Muscle layer of colon (tissue), 2 donors: ENCODE measurements at regions not wholly inside any gene's neighbourhood (a gene's known extent, or its start where the extent isn't known, plus 50 kb on each side); places are given as distances from the start of the nearest gene placed in this dataset.

Experiments used
- H3K27ac ChIP-seq: one replicate; pipeline ENCODE4 v1.7.0; 2013; ENCODE audit warnings: low read depth, mild to moderate bottlenecking, low read length, moderate library complexity
- H3K27me3 ChIP-seq, 2 donors: one replicate each; pipeline ENCODE4 v1.7.0; 2013; ENCODE audit warnings: low read length in 2 of 2, mild to moderate bottlenecking in 2 of 2; ENCODE audit not compliant: insufficient read depth in 2 of 2, control insufficient read depth in 1 of 2
- H3K36me3 ChIP-seq: one replicate; pipeline ENCODE4 v1.7.0; 2013; ENCODE audit warnings: mild to moderate bottlenecking, low read length; ENCODE audit not compliant: insufficient read depth
- H3K4me1 ChIP-seq: one replicate; pipeline ENCODE4 v1.7.0; 2013; ENCODE audit warnings: mild to moderate bottlenecking, low read length; ENCODE audit not compliant: insufficient read depth
- H3K4me3 ChIP-seq, 2 donors: one replicate each; pipeline ENCODE4 v1.7.0; 2013; ENCODE audit warnings: low read length in 2 of 2, low read depth in 1 of 2, mild to moderate bottlenecking in 1 of 2, moderate library complexity in 1 of 2
- H3K9ac ChIP-seq: one replicate; pipeline ENCODE4 v1.7.0; 2013; ENCODE audit warnings: low read length
- H3K9me3 ChIP-seq: one replicate; pipeline ENCODE4 v1.7.0; 2013; ENCODE audit warnings: mild to moderate bottlenecking, low read length
- donor health status: abdominal sarcoma.
- donor health status: Adenocarcinoma of cecum.

DNA sequence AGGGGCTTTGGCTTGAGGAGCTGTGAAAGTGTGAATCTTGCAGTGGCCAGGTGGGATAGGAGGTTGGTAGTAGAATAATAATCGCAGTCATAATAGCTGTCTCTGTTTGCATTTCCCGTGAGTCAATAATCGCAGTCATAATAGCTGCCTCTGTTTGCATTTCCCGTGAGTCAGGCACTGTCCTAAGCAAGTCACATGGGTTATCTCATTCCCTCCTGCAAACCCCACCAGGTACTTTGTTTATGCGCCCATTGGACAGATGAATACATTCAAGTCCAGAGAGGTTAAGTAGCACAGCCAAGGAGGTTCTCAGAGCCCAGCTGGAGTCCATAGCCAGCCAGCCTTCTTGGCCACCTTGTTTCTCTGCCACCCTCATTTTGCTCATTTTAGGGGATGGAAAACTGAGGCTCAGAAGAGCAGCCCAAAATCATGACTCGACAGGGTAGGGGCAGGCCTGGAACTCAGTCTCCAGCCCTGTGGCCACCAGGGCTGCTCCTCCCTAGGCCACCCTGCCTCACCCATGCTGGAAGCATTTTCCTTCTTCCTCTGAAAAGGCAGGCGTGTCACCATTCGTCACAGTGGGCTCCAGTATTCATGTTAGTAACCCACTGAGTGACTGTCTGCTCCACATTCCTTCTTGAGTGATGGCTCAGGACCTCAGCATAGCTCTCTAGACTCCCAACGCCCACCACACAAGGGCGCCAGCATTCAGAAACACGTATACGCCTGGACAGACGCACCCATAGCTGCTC lies 206.2 kb downstream of the URI1 start:
- H3K36me3 ChIP-seq = no peaks in the 10 kb centered on the region
- H3K27ac ChIP-seq = no peak overlapping the region

GRCh38 chr19:30148803-30149202 lies 206.8 kb downstream of the URI1 start:
- H3K27me3 ChIP-seq = no peaks in the 10 kb centered on the region
- no peak overlapping the region for H3K27ac ChIP-seq
- no peaks in the 10 kb centered on the region for H3K36me3 ChIP-seq
- H3K9ac ChIP-seq = no peak overlapping the region
- no peak overlapping the region for H3K4me3 ChIP-seq
- H3K4me1 ChIP-seq = no peaks in the 10 kb centered on the region
- no peaks in the 10 kb centered on the region for H3K9me3 ChIP-seq

More for the DNA sequence above, 206.2 kb downstream of the URI1 start:
- Histone ChIP-seq H3K27me3 (no peaks in the 10 kb centered on the region), H3K4me1 (no peaks in the 10 kb centered on the region), H3K9me3 (no peaks in the 10 kb centered on the region), H3K9ac (no peak overlapping the region), H3K4me3 (no peak overlapping the region)

DNA sequence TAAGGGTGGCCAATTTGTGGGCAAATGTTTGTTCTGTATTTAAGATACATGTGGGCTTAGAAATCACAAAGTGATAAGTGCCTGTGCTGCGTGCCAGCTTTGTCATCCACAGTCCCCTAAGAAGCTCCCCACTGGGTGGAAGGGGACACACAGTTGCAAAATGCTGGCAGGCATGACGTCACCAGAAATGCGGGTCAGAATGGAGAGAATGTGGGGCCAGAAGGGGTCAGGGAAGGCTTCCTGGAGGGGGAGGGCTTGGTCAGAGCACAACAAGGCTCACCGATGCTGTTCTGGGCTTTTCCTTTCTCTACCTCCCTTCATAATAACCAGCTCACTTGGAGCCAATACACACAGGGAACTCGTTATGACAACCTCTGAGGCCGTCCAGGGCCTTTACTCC lies 207.3 kb downstream of the URI1 start:
- Histone ChIP-seq H3K27me3 (no peaks in the 10 kb centered on the region), H3K27ac (no peak overlapping the region), H3K9ac (no peak overlapping the region), H3K36me3 (no peaks in the 10 kb centered on the region), H3K4me3 (no peak overlapping the region), H3K9me3 (no peaks in the 10 kb centered on the region), H3K4me1 (no peaks in the 10 kb centered on the region)

DNA sequence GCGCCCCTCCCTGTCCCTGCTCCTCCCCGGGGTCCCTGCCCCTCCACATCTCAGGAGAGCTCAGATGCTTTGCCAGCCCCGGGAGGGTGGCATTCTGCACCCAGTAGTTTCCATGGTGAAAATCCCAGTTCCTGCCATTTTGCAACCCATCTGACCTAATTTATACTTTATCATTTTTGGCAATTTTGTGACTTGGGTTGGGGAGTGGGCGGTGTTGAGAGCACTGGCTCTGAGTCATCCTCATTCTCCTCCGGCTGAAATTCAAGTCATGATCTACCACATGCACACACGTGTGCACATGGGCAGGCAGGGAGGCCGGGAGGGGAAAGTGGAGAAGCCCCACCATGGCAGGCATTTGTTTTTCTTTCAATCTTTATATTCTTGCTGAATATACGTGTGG lies 208.6 kb downstream of the URI1 start:
- no peak overlapping the region for H3K4me3 ChIP-seq
- no peak overlapping the region for H3K27ac ChIP-seq
- no peaks in the 10 kb centered on the region for H3K36me3 ChIP-seq
- no peak overlapping the region for H3K9ac ChIP-seq
- H3K4me1 ChIP-seq = no peaks in the 10 kb centered on the region
- no peaks in the 10 kb centered on the region for H3K9me3 ChIP-seq
- no peaks in the 10 kb centered on the region for H3K27me3 ChIP-seq

DNA sequence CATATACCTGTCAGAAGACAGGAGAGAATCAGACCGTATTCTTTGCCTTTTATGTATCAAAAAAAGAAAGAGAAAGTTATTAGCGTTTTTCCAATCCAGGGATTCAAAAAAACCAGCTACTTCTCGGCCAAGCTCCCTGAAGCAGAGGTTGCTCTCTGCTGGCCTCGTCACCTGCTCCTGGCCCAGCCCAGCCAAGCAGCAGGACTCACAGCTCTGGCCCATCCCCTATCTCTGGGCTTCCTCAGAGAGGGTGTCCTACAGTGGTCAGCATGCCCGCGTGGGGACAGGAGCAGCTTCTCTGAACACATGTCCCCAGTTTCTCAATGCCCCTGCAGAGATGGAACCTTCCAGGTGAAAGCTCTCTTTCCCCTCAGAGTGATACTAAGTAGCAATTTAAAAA lies 209.0 kb downstream of the URI1 start:
- Histone ChIP-seq H3K27ac (no peak overlapping the region), H3K36me3 (no peaks in the 10 kb centered on the region), H3K9me3 (no peaks in the 10 kb centered on the region), H3K9ac (no peak overlapping the region), H3K4me1 (no peaks in the 10 kb centered on the region), H3K4me3 (no peak overlapping the region), H3K27me3 (no peaks in the 10 kb centered on the region)

- Histone ChIP-seq H3K9ac (no peak overlapping the region), H3K36me3 (no peaks in the 10 kb centered on the region), H3K9me3 (no peaks in the 10 kb centered on the region), H3K4me1 (no peaks in the 10 kb centered on the region), H3K27me3 (no peaks in the 10 kb centered on the region), H3K27ac (no peak overlapping the region), H3K4me3 (no peak overlapping the region)
Measured at GRCh38 chr19:30152510-30153291, 210.7 kb downstream of the URI1 start.

DNA sequence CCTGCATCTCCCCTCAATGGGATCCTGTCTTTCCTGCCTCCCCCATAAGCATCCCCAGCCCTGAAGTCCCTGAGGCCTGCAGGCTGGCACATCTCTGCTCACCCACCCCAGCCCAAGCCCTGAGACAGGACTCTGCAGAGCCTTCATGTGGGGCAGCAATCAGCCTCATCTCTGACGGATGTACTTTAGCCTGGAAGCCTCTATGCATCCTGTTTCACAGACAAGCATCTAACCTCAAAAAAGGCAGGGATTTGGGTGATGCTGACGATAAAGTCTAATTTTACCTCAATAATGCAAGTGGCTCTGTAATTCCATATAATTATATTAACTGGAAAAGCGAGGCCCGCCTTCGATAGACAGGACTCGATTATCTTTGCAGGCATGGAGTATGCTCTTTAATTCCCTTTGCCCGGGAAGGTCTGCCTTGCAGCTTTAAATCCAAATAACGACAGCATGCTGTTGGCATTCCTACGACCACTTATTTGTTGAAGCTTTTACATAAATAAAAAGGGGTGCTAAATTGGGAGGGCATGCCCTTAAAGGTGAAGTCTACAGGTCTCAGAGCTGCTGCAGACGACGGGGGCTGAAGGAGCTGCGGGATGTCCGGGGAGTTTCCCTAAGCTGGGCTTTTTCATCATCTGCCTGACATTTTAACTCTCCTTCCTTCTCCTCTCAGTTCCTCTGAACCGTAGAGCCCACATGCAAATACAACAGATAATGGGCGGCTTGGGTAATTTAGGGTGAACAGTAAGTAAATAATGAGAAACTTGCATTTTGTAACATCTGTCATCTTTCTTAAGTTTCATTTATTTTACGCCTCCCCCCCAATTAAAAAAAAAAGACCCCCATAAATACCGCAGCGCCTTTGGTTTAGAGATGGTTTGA lies 211.5 kb downstream of the URI1 start:
- Histone ChIP-seq H3K36me3 (no peaks in the 10 kb centered on the region), H3K4me1 (no peaks in the 10 kb centered on the region), H3K4me3 (no peak overlapping the region), H3K27me3 (no peaks in the 10 kb centered on the region), H3K9me3 (no peaks in the 10 kb centered on the region), H3K9ac (no peak overlapping the region), H3K27ac (no peak overlapping the region)

GRCh38 chr19:30154410-30154809 lies 212.4 kb downstream of the URI1 start:
- Histone ChIP-seq H3K9ac (no peak overlapping the region), H3K4me3 (no peak overlapping the region), H3K4me1 (no peaks in the 10 kb centered on the region), H3K9me3 (no peaks in the 10 kb centered on the region), H3K36me3 (no peaks in the 10 kb centered on the region), H3K27ac (no peak overlapping the region), H3K27me3 (no peaks in the 10 kb centered on the region)

DNA sequence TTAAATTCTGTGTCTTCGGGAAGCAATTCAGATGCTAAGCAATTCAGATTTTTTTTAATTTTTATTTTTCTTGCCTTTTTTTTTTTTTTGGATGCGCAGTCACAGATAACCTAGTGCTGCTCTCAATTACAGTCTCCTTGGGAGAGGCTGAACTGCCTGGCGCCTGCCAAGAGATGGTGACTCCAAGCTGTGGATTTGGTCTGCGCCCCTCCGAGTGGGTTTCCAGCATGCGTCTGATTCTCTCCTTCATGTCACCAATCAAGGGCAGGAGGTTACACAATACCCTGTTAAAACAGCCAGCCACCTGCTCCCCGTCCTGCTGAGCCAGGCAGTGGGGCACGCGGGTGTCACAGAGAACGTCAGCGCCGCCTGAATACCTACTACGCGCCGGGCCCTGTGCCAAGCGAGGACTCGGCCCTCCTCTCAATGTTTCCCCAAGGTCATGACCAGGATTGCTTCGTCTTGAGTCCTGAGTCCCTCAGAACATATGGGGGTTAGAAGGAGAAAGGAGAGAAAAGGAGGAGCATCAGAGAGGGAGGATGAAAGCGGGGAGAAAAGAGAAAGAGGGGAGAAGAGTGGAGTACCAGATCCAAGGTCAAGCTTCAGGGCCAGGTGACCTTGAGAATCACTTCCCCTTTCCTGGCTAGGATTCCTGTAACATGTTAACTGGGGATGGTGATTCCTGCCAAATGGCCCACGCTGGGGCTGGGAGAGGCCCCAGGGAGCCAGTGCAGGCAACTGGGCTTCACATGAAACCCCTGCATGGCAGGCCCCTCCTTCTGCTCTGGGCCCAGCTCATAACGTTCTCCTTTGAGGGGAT lies 213.6 kb downstream of the URI1 start:
- Histone ChIP-seq H3K36me3 (no peaks in the 10 kb centered on the region), H3K27me3 (no peaks in the 10 kb centered on the region), H3K9ac (no peak overlapping the region), H3K4me1 (no peaks in the 10 kb centered on the region), H3K4me3 (no peak overlapping the region), H3K9me3 (no peaks in the 10 kb centered on the region), H3K27ac (no peak overlapping the region)

- no peaks in the 10 kb centered on the region for H3K36me3 ChIP-seq
- H3K9me3 ChIP-seq = no peaks in the 10 kb centered on the region
- H3K4me1 ChIP-seq = no peaks in the 10 kb centered on the region
- H3K4me3 ChIP-seq = no peak overlapping the region
- no peaks in the 10 kb centered on the region for H3K27me3 ChIP-seq
- H3K9ac ChIP-seq = no peak overlapping the region
- H3K27ac ChIP-seq = no peak overlapping the region
Measured at GRCh38 chr19:30156646-30157045, 214.6 kb downstream of the URI1 start.
